Thyroid gland (tissue), 4 donors: ENCODE measurements at regions not wholly inside any gene's neighbourhood (a gene's known extent, or its start where the extent isn't known, plus 50 kb on each side); places are given as distances from the start of the nearest gene placed in this dataset.

Experiments
- POLR2A ChIP-seq, 2 donors: fragments of 450-650 bp; IDR thresholded peaks; one replicate each; pipeline ENCODE4 v1.6.1; 2017; ENCODE audit warnings: antibody characterized with exemption in 2 of 2, mild to moderate bottlenecking in 2 of 2, moderate library complexity in 1 of 2
- TF ChIP-seq, protein P1 (sequence below), 6 experiments: fragments of 200-600 bp in 3 of 6; fragments of 450-650 bp in 3 of 6; sonication (generic) in 3 of 6; IDR thresholded peaks; one replicate each; pipeline ENCODE4 v1.5.1; 2016 to 2019; ENCODE audit warnings: antibody characterized with exemption in 6 of 6, mild to moderate bottlenecking in 2 of 6, inconsistent platforms in 1 of 6, moderate library complexity in 1 of 6

DNA sequence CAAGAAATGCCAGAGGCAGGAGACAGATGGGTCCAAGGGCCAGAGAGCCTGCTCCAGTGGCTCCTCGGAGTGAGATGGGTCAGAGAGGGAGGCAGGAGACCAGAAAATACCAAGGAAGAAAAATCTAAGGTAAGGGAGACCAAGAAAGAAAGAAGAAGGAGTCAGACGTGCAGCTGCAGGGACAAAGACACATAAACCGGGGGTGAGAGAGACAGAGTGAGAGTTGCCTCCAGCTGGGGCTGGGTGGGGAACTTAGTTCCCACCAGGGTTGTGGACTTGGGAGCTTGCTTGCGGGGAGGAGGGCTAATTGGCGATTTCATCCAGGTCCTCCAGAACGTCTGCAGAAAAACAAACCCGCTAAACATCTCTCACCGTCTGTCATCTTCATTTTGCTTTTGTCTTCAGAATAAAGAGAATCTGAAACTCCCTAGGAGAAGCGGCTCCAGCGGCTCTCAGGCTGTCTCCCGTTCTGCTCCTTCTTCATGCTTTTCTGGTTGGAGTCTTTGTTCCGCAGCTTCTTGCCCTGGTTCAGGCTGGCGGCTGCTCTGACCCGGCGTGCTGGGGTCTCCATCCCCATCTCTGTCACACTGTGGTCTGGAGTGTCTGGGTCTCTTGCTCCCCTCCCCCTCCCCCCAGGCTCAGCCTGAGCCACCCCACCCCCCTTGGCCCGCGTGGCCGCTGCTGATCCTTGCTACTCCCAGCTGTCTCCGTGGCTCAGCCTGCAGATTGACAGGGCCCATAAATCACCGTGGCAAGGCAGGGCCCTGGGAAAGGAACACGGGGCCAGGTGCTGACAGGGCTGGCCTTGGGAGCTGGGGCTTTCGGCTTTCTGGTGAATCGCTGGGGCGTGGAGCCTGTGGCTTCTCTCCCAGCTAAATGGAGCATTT is 66.6 kb downstream of the UBIAD1 start:
- TF ChIP-seq, protein P1, sequence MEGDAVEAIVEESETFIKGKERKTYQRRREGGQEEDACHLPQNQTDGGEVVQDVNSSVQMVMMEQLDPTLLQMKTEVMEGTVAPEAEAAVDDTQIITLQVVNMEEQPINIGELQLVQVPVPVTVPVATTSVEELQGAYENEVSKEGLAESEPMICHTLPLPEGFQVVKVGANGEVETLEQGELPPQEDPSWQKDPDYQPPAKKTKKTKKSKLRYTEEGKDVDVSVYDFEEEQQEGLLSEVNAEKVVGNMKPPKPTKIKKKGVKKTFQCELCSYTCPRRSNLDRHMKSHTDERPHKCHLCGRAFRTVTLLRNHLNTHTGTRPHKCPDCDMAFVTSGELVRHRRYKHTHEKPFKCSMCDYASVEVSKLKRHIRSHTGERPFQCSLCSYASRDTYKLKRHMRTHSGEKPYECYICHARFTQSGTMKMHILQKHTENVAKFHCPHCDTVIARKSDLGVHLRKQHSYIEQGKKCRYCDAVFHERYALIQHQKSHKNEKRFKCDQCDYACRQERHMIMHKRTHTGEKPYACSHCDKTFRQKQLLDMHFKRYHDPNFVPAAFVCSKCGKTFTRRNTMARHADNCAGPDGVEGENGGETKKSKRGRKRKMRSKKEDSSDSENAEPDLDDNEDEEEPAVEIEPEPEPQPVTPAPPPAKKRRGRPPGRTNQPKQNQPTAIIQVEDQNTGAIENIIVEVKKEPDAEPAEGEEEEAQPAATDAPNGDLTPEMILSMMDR (IDR thresholded peaks at IDR 0.05), result no peak
- TF ChIP-seq POLR2A (IDR thresholded peaks at IDR 0.05), result no peak
